Thoracic aorta (tissue), 2 donors: ENCODE measurements at regions not wholly inside any gene's neighbourhood (a gene's known extent, or its start where the extent isn't known, plus 50 kb on each side); places are given as distances from the start of the nearest gene placed in this dataset.

ENCODE experiments used
- ATAC-seq: fragments of 150-250 bp; one replicate; pipeline ENCODE4 v1.8.0; 2017; ENCODE audit warnings: low read depth; ENCODE audit not compliant: insufficient number of reproducible peaks, low FRiP score
- DNase-seq: peaks from one replicate; pipeline ENCODE4 v3.0.0-alpha.2; 2020; ENCODE audit warnings: low spot score
- H3K27ac ChIP-seq, 2 donors: fragments of 200-600 bp; sonication (generic); 1 replicate in 1 of 2; 2 replicates in 1 of 2; pipeline ENCODE4 v1.5.1; 2016; ENCODE audit warnings: mild to moderate bottlenecking in 2 of 2, moderate library complexity in 2 of 2
- H3K27me3 ChIP-seq: fragments of 200-600 bp; sonication (generic); replicated peaks from 2 replicates; pipeline ENCODE4 v1.6.0; 2016; ENCODE audit warnings: mild to moderate bottlenecking; ENCODE audit not compliant: insufficient read depth
- H3K36me3 ChIP-seq: fragments of 200-600 bp; sonication (generic); one replicate; pipeline ENCODE4 v1.5.1; 2016
- H3K4me1 ChIP-seq, 2 donors: fragments of 200-600 bp; sonication (generic); 1 replicate in 1 of 2; 2 replicates in 1 of 2; pipeline versions ENCODE4 v1.5.1 to v1.6.0; 2016; ENCODE audit warnings: low read depth in 2 of 2, mild to moderate bottlenecking in 1 of 2; ENCODE audit not compliant: control insufficient read depth in 1 of 2
- H3K4me3 ChIP-seq: fragments of 200-600 bp; sonication (generic); 2 replicates; pipeline ENCODE4 v1.5.1; 2016; ENCODE audit warnings: mild to moderate bottlenecking
- H3K9me3 ChIP-seq: fragments of 200-600 bp; sonication (generic); 2 replicates; pipeline ENCODE4 v1.5.1; 2016
- TF ChIP-seq, protein P1 (sequence below): fragments of 200-600 bp; sonication (generic); IDR thresholded peaks from one replicate; pipeline ENCODE4 v1.5.1; 2019; ENCODE audit warnings: antibody characterized with exemption

DNA sequence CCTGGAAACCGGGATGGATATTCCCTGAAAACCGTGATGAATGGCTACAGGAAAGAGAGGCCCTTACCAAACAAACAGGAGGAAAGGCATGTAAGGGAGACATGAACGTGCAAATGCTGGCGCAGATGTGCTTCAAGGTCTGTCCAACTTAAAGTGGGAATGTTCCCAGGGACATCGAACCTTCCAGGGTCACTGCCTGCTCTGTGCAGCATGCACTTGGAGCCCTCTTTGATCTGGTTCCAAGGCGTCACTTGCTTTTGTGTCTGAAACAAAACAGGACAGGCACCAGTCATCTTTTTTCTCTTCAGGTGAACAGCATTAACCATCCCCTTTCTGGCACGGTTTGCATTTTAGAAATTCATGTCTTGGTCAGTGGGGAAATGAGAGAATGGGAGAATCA is 479.4 kb downstream of the RASEF start:
- DNase-seq, result no peak
- Histone ChIP-seq H3K27me3 (no peaks in the 10 kb centered on the region), H3K4me3 (no peak overlapping the region), H3K4me1 (no peaks in the 10 kb centered on the region), H3K9me3 (no peaks in the 10 kb centered on the region), H3K36me3 (no peaks in the 10 kb centered on the region), H3K27ac (no peak overlapping the region)
- TF ChIP-seq, protein P1, sequence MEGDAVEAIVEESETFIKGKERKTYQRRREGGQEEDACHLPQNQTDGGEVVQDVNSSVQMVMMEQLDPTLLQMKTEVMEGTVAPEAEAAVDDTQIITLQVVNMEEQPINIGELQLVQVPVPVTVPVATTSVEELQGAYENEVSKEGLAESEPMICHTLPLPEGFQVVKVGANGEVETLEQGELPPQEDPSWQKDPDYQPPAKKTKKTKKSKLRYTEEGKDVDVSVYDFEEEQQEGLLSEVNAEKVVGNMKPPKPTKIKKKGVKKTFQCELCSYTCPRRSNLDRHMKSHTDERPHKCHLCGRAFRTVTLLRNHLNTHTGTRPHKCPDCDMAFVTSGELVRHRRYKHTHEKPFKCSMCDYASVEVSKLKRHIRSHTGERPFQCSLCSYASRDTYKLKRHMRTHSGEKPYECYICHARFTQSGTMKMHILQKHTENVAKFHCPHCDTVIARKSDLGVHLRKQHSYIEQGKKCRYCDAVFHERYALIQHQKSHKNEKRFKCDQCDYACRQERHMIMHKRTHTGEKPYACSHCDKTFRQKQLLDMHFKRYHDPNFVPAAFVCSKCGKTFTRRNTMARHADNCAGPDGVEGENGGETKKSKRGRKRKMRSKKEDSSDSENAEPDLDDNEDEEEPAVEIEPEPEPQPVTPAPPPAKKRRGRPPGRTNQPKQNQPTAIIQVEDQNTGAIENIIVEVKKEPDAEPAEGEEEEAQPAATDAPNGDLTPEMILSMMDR, result no peak
- ATAC-seq, result no peak

GRCh38 chr9:82584349-82584863 is 478.5 kb downstream of the RASEF start:
- DNase-seq (no peak), ATAC-seq (no peak)
- TF ChIP-seq, protein P1, result no peak
- no peaks in the 10 kb centered on the region for H3K4me1 ChIP-seq
- no peaks in the 10 kb centered on the region for H3K9me3 ChIP-seq
- no peak overlapping the region for H3K27ac ChIP-seq
- H3K4me3 ChIP-seq, result no peak overlapping the region
- no peaks in the 10 kb centered on the region for H3K27me3 ChIP-seq
- H3K36me3 ChIP-seq, result no peaks in the 10 kb centered on the region

DNA sequence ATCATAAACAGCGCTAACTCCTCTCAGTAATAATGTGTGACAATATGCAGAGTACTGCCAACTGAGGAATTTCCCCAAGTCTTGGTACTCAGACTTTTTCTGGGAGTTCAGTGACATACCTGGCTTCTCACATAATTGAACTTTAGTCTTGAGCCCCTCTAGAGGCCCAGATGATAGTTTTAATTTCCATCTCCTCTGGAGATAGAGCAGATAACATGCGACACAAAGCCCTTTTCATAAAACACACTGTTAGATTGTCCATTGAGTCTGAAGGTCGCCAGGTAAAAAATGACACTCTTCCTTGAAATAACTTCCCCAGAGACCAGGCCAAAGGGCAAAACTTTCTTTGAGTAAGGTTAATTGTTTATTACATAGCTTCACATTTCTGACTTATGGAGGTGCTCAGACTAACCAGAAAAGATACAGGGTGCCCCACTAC is 476.0 kb downstream of the RASEF start:
- Histone ChIP-seq H3K9me3 (no peaks in the 10 kb centered on the region), H3K36me3 (no peaks in the 10 kb centered on the region), H3K27ac (no peak overlapping the region), H3K27me3 (no peaks in the 10 kb centered on the region), H3K4me1 (no peaks in the 10 kb centered on the region), H3K4me3 (no peak overlapping the region)
- ATAC-seq (no peak), DNase-seq (no peak)
- TF ChIP-seq, protein P1, result no peak

DNA sequence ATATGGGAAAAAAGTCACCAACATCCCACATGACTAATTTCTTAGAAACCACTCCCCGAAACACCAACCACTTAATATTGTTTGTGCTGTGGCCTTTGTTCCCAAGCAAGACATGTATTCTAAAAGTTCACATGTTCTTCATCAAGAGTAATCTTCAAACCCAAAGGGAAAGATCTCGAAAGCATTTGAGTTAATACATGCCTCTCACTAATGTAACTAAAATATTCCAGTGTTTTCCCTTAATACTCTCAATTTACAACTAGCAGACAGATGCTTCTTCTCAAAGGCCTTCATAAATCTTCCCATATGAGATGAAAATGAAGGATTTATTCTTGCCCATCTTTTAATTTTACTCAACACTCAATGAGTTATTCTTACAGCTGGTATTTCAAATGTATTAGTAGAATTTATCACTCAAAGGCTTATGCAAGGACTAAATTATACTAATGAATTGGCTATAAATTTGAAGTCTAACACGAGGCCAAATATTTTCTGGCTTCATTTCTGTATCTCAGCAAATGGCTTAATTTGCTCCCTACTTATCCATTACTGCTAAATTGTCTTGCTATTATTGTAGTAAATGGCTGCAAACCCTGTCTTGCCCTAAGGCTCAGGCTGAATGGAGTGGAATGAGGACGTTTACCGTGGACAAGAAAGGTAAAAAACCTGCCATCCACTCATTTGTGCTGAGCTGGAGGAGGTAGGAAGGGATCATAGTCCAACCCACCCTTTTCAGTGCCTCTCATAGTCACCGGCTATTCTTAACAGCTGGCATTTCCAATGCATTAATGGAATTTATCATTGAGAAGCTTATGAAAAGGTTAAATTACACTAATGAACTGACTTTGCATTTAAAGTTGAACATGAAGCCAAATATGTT is 474.4 kb downstream of the RASEF start:
- ATAC-seq (no peak), DNase-seq (no peak)
- Histone ChIP-seq H3K27ac (no peak overlapping the region), H3K27me3 (no peaks in the 10 kb centered on the region), H3K9me3 (no peaks in the 10 kb centered on the region), H3K36me3 (no peaks in the 10 kb centered on the region), H3K4me1 (no peaks in the 10 kb centered on the region), H3K4me3 (no peak overlapping the region)
- TF ChIP-seq, protein P1, result no peak

GRCh38 chr9:82590845-82591244 is 472.1 kb downstream of the RASEF start:
- no peaks in the 10 kb centered on the region for H3K9me3 ChIP-seq
- no peaks in the 10 kb centered on the region for H3K4me1 ChIP-seq
- no peak for DNase-seq
- TF ChIP-seq, protein P1, result no peak
- no peak overlapping the region for H3K4me3 ChIP-seq
- no peaks in the 10 kb centered on the region for H3K27me3 ChIP-seq
- ATAC-seq, result no peak
- no peaks in the 10 kb centered on the region for H3K36me3 ChIP-seq
- no peak overlapping the region for H3K27ac ChIP-seq
